Endothelial cell of umbilical vein (primary cell): ENCODE measurements at regions not wholly inside any gene's neighbourhood (a gene's known extent, or its start where the extent isn't known, plus 50 kb on each side); places are given as distances from the start of the nearest gene placed in this dataset.

ENCODE experiments used
- BruUV-seq: library from RNA; stranded (reverse); fragments of 400-500 nt; replicated peaks from 2 replicates; lab custom pipeline; 2021; lab: Mats Ljungman, UMichigan
- CTCF ChIA-PET: fragments of 300-600, 350-600 bp; sonication (Branson Sonifier 250); formaldehyde crosslinking; loops from one replicate; lab custom pipeline; 2021; ENCODE audit warnings: antibody characterized with exemption, inconsistent platforms; lab: Charles Lee
- POLR2A ChIA-PET: fragments of 300-600, 350-600 bp; sonication (Branson Sonifier 250); formaldehyde crosslinking; loops from one replicate; lab custom pipeline; 2021; ENCODE audit warnings: antibody characterized with exemption, inconsistent platforms; lab: Charles Lee
- DNase-seq: peaks from one replicate; pipeline ENCODE4 v3.0.0-alpha.2; 2011; ENCODE audit warnings: low read depth, low spot score
- FAIRE-seq: peaks from 2 replicates; lab custom pipeline; 2011; peaks lifted over from hg19 to GRCh38; lab: Jason Lieb, UNC
- H2AFZ ChIP-seq: 2 replicates; pipeline ENCODE4 v1.6.0; 2012; ENCODE audit warnings: low read depth, low read length, control low read depth, inconsistent platforms
- H3K27ac ChIP-seq: 2 replicates; pipeline ENCODE4 v1.5.1; 2011; ENCODE audit warnings: low read depth, mild to moderate bottlenecking, control low read depth, low read length, moderate library complexity; ENCODE audit not compliant: insufficient read depth
- H3K27me3 ChIP-seq, 2 experiments: 2 replicates each; pipeline versions ENCODE4 v1.6.0 to v1.6.1; 2011; ENCODE audit warnings: low read length in 2 of 2, mixed read lengths in 1 of 2; ENCODE audit not compliant: control insufficient read depth in 2 of 2, insufficient read depth in 2 of 2
- H3K36me3 ChIP-seq, 2 experiments: 2 replicates in 1 of 2; 3 replicates in 1 of 2; pipeline ENCODE4 v1.5.1; 2011; ENCODE audit warnings: low read length in 2 of 2, mild to moderate bottlenecking in 1 of 2, moderate library complexity in 1 of 2; ENCODE audit not compliant: control insufficient read depth in 2 of 2, insufficient read depth in 2 of 2; ENCODE audit errors: extremely low read depth in 1 of 2
- H3K4me1 ChIP-seq: 3 replicates; pipeline ENCODE4 v1.5.1; 2011; ENCODE audit warnings: mild to moderate bottlenecking, low read length; ENCODE audit not compliant: control insufficient read depth, insufficient read depth; ENCODE audit errors: extremely low read depth
- H3K4me2 ChIP-seq: 2 replicates; pipeline ENCODE4 v1.6.1; 2011; ENCODE audit warnings: low read length, control low read depth, mixed read lengths; ENCODE audit not compliant: insufficient read depth
- H3K4me3 ChIP-seq, 3 experiments: fragments of 200-600 bp in 1 of 3; sonication (generic), shearing (Covaris generic) in 1 of 3; replicated peaks in 1 of 3; 2 replicates each; pipeline ENCODE4 v1.5.1; 2011 to 2016; ENCODE audit warnings: control low read depth in 3 of 3, low read length in 3 of 3, mild to moderate bottlenecking in 2 of 3, inconsistent platforms in 1 of 3, low read depth in 1 of 3, moderate library complexity in 1 of 3; ENCODE audit not compliant: insufficient read depth in 1 of 3
- H3K79me2 ChIP-seq: 2 replicates; pipeline ENCODE4 v1.6.0; 2012; ENCODE audit warnings: low read length, inconsistent platforms; ENCODE audit not compliant: control insufficient read depth, insufficient read depth
- H3K9ac ChIP-seq: replicated peaks from 2 replicates; pipeline ENCODE3; 2011; ENCODE audit warnings: low read length, control low read depth; ENCODE audit not compliant: insufficient read depth; ENCODE audit errors: extremely low read depth
- H3K9me1 ChIP-seq: replicated peaks from 3 replicates; pipeline ENCODE4 v1.6.0; 2011; ENCODE audit warnings: mild to moderate bottlenecking, low read length; ENCODE audit not compliant: control insufficient read depth, insufficient read depth; ENCODE audit errors: extremely low read depth
- H3K9me3 ChIP-seq: replicated peaks from 2 replicates; pipeline ENCODE4 v1.5.1; 2012; ENCODE audit warnings: low read length, inconsistent platforms; ENCODE audit not compliant: control insufficient read depth, insufficient read depth
- H4K20me1 ChIP-seq: replicated peaks from 2 replicates; pipeline ENCODE3; 2011; ENCODE audit warnings: mild to moderate bottlenecking, low read length; ENCODE audit not compliant: control insufficient read depth, insufficient read depth; ENCODE audit errors: extremely low read depth
- EZH2 ChIP-seq: IDR thresholded peaks from 2 replicates; pipeline ENCODE4 v1.6.1; 2012; ENCODE audit warnings: borderline replicate concordance, low read depth, mild to moderate bottlenecking, moderate library complexity, low read length, inconsistent platforms; ENCODE audit not compliant: severe bottlenecking
- FOS ChIP-seq: IDR thresholded peaks from 2 replicates; pipeline ENCODE4 v1.6.1; 2011; ENCODE audit warnings: mild to moderate bottlenecking, low read length, moderate library complexity, borderline replicate concordance; ENCODE audit not compliant: insufficient read depth
- GATA2 ChIP-seq: IDR thresholded peaks from 2 replicates; pipeline ENCODE4 v1.7.0; 2011; ENCODE audit warnings: low read depth, mild to moderate bottlenecking, moderate library complexity, mixed read lengths, low read length; ENCODE audit not compliant: insufficient read length, insufficient read depth
- JUN ChIP-seq: IDR thresholded peaks from 2 replicates; pipeline ENCODE4 v1.6.1; 2011; ENCODE audit warnings: borderline replicate concordance, low read depth; ENCODE audit not compliant: insufficient read length, insufficient read depth
- MYC ChIP-seq: IDR thresholded peaks from one replicate; pipeline ENCODE4 v1.6.1; 2011; ENCODE audit warnings: mild to moderate bottlenecking, low read depth, low read length
- POLR2A ChIP-seq: IDR thresholded peaks from 2 replicates; pipeline ENCODE4 v1.6.1; 2012; ENCODE audit warnings: low read depth, mild to moderate bottlenecking, control low read depth, low read length
- POLR2AphosphoS5 ChIP-seq: IDR thresholded peaks from 2 replicates; pipeline ENCODE4 v1.6.1; 2012; ENCODE audit warnings: low read depth, mild to moderate bottlenecking, control low read depth, low read length, moderate library complexity; ENCODE audit not compliant: insufficient read depth
- dilution Hi-C: fragments of 300-500 bp; cut with MboI; formaldehyde crosslinking; loops from one replicate; pipeline ENCODE4 v1.15.0; 2019; ENCODE audit warnings: low sequenced_read_pairs; ENCODE audit not compliant: extremely low pct_ligation_motif_present
- intact Hi-C: fragments of 100-400 bp; cut with micrococcal nuclease; formaldehyde crosslinking; loops from one replicate; pipeline ENCODE4 v1.10.0; 2022
- TF ChIP-seq, protein P1 (sequence below): IDR thresholded peaks from 2 replicates; pipeline ENCODE4 v1.6.1; 2011; ENCODE audit not compliant: insufficient read depth, insufficient read length
- TF ChIP-seq, protein P2 (sequence below), 2 donors: IDR thresholded peaks; 1 replicate in 1 of 2; 2 replicates in 1 of 2; pipeline ENCODE4 v1.5.1; 2011; ENCODE audit warnings: low read length in 2 of 2, mild to moderate bottlenecking in 2 of 2, moderate library complexity in 2 of 2, control low read depth in 1 of 2, inconsistent platforms in 1 of 2, low read depth in 1 of 2; ENCODE audit not compliant: insufficient read depth in 1 of 2; ENCODE audit errors: extremely low read depth in 1 of 2

DNA sequence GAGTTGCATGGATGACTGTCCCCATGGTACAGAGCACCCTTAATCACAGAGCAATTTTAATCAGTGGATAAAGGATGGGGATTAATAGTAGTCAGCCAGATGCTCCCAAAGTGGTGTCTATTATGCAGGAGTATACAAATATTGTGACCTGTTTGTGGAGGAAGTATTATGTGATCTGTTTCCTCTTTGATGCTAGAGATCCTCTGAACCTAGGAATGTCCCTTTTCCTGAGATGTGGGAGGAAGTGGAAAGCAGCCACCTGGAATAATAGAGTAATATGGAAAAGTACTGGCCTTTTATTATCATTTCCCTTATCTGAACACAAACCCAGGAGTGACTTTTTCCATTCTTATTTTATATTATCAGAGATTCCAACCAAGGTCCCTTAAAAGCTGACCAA is 94.2 kb upstream of the EFEMP1 start:
- FAIRE-seq = peak; percentile 24
- CTCF ChIA-PET = interaction anchor here (1.9 to 2.1 kb wide), 2 partner anchors 113 to 117 kb away, joined by 5 to 7 read pairs; no protein-coding TSS in a partner anchor
- BruUV-seq = no TSS peak

DNA sequence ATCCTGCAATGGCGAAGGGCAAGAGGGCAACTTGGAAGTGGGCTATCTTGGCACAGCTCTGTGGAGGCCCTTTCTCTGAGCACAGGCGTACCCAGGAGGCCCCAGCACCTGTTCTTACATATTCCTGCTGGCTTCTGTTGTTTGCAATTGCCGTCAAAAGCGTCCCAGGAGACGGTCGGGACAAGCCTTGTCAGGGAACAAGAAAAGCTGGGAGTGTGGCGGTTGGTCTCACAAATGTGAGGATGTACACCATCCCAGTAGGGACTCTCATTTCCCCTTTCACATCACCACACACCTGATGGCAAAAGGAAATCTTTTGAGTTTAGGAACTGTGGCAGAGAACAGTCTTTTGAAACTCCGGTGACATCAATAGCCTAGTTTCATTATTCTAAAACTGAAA is 94.7 kb upstream of the EFEMP1 start:
- Histone ChIP-seq H3K4me1 (peaks cover 57% of the 10 kb centered on the region), H3K9me1 (no peaks in the 10 kb centered on the region), H2AFZ (peak overlapping the region; percentile 45), H3K27me3 (no peaks in the 10 kb centered on the region), H3K79me2 (no peaks in the 10 kb centered on the region), H3K4me2 (peak overlapping the region; percentile 37), H3K27ac (peak overlapping the region; percentile 52), H3K9me3 (no peaks in the 10 kb centered on the region), H3K36me3 (no peaks in the 10 kb centered on the region), H4K20me1 (no peaks in the 10 kb centered on the region), H3K9ac (peak overlapping the region; percentile 3), H3K4me3 (no peak overlapping the region)
- intact Hi-C loops = no loop called here
- dilution Hi-C loops = no loop called here
- TF ChIP-seq MYC = no peak
- TF ChIP-seq, protein P1, sequence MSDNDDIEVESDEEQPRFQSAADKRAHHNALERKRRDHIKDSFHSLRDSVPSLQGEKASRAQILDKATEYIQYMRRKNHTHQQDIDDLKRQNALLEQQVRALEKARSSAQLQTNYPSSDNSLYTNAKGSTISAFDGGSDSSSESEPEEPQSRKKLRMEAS = no peak
- TF ChIP-seq GATA2 = no peak
- TF ChIP-seq POLR2AphosphoS5 = no peak
- TF ChIP-seq POLR2A = no peak
- TF ChIP-seq, protein P2, sequence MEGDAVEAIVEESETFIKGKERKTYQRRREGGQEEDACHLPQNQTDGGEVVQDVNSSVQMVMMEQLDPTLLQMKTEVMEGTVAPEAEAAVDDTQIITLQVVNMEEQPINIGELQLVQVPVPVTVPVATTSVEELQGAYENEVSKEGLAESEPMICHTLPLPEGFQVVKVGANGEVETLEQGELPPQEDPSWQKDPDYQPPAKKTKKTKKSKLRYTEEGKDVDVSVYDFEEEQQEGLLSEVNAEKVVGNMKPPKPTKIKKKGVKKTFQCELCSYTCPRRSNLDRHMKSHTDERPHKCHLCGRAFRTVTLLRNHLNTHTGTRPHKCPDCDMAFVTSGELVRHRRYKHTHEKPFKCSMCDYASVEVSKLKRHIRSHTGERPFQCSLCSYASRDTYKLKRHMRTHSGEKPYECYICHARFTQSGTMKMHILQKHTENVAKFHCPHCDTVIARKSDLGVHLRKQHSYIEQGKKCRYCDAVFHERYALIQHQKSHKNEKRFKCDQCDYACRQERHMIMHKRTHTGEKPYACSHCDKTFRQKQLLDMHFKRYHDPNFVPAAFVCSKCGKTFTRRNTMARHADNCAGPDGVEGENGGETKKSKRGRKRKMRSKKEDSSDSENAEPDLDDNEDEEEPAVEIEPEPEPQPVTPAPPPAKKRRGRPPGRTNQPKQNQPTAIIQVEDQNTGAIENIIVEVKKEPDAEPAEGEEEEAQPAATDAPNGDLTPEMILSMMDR (IDR thresholded peaks at IDR 0.05; ENCODE audit: extremely low read depth in 1 of 2, insufficient read depth in 1 of 2, low read depth in 1 of 2, low read length in 2 of 2) = no peak
- TF ChIP-seq FOS = no peak
- no peak for TF ChIP-seq JUN
- TF ChIP-seq EZH2 = no peak
- DNase-seq = no peak
- CTCF ChIA-PET = interaction anchor here (0.9 to 2.1 kb wide), 3 partner anchors 59 to 116 kb away, joined by 4 to 7 read pairs (median 5); no protein-coding TSS in a partner anchor
- BruUV-seq = no TSS peak
- POLR2A ChIA-PET = no interaction called here
- FAIRE-seq = no peak

More for the DNA sequence above, 94.2 kb upstream of the EFEMP1 start:
- dilution Hi-C loops (no loop called here), intact Hi-C loops (no loop called here)
- Histone ChIP-seq H3K9me3 (no peaks in the 10 kb centered on the region), H4K20me1 (no peaks in the 10 kb centered on the region), H3K79me2 (no peaks in the 10 kb centered on the region), H3K27me3 (no peaks in the 10 kb centered on the region), H3K4me3 (no peak overlapping the region), H3K9ac (no peak overlapping the region), H2AFZ (peak overlapping the region; percentile 18), H3K27ac (peak overlapping the region; percentile 52), H3K9me1 (no peaks in the 10 kb centered on the region), H3K4me1 (peaks cover 62% of the 10 kb centered on the region), H3K36me3 (no peaks in the 10 kb centered on the region), H3K4me2 (peak overlapping the region; percentile 37)
- peak; percentile 75 for DNase-seq
- POLR2A ChIA-PET = no interaction called here
- TF ChIP-seq POLR2AphosphoS5 (peak; percentile 25), EZH2 (no peak), GATA2 (peak; percentile 27), JUN (no peak)
- TF ChIP-seq, protein P2 (IDR thresholded peaks at IDR 0.05; ENCODE audit: extremely low read depth in 1 of 2, insufficient read depth in 1 of 2, low read depth in 1 of 2, low read length in 2 of 2) = no peak
